ENCODE measurements at regions not wholly inside any gene's neighbourhood (a gene's known extent, or its start where the extent isn't known, plus 50 kb on each side); places are given as distances from the start of the nearest gene placed in this dataset.

GRCh38 chr11:41982975-41983374 lies 523.5 kb upstream of the LRRC4C start:
- intact Hi-C loops (cut with micrococcal nuclease) = no loop called here
- Mint-ChIP-seq H3K9me3 (peaks cover 0 to 5% (median 2%) of the 10 kb centered on the region in 7 donors), H3K27me3 (ENCODE audit: low read depth in 3 of 3) (no peaks in the 10 kb centered on the region), H3K27ac (no peak overlapping the region), H3K4me3 (no peak overlapping the region), H3K36me3 (no peaks in the 10 kb centered on the region), H3K4me1 (no peaks in the 10 kb centered on the region)
- Histone ChIP-seq H3K9ac (ENCODE audit: insufficient read depth, low read length, poor library complexity, severe bottlenecking) (no peak overlapping the region), H4K20me1 (ENCODE audit: insufficient read depth, low read length) (no peaks in the 10 kb centered on the region), H3K36me3 (replicated peaks in 1 of 2; ENCODE audit: control insufficient read depth in 1 of 2, insufficient read depth in 2 of 2, low read length in 2 of 2) (no peaks in the 10 kb centered on the region), H3K9me3 (replicated peaks in 1 of 2; ENCODE audit: control insufficient read depth in 1 of 2, insufficient read depth in 1 of 2, low read length in 2 of 2) (no peaks in the 10 kb centered on the region), H3K27me3 (ENCODE audit: control insufficient read depth in 2 of 2, insufficient read depth in 2 of 2, low read length in 2 of 2) (no peaks in the 10 kb centered on the region), H3K4me2 (replicated peaks; ENCODE audit: extremely low read depth, low read length, poor library complexity, severe bottlenecking) (no peak overlapping the region), H3K4me1 (ENCODE audit: control insufficient read depth in 1 of 2, insufficient read depth in 2 of 2, low read length in 2 of 2) (no peaks in the 10 kb centered on the region), H3K4me3 (replicated peaks in 1 of 3; ENCODE audit: low read depth in 2 of 3, low read length in 3 of 3) (no peak overlapping the region), H2AFZ (ENCODE audit: insufficient read depth, low read depth, low read length, poor library complexity, severe bottlenecking) (no peak overlapping the region), H3K27ac (ENCODE audit: low read depth in 1 of 2, low read length in 2 of 2) (no peak overlapping the region), H3K79me2 (ENCODE audit: insufficient read depth, low read length) (no peaks in the 10 kb centered on the region)
- no peak for DNase-seq
- 100% methylated on average over 1 of the region's 3 CpGs for WGBS (ENCODE audit: insufficient coverage)
- TF ChIP-seq CTCF (IDR thresholded peaks at IDR 0.05) = no peak

- TF ChIP-seq CTCF (IDR thresholded peaks at IDR 0.05) = no peak
- Histone ChIP-seq H3K4me1 (ENCODE audit: control insufficient read depth in 1 of 2, insufficient read depth in 2 of 2, low read length in 2 of 2) (no peaks in the 10 kb centered on the region), H4K20me1 (ENCODE audit: insufficient read depth, low read length) (no peaks in the 10 kb centered on the region), H3K4me3 (replicated peaks in 1 of 3; ENCODE audit: low read depth in 2 of 3, low read length in 3 of 3) (no peak overlapping the region), H3K79me2 (ENCODE audit: insufficient read depth, low read length) (no peaks in the 10 kb centered on the region), H3K9me3 (replicated peaks in 1 of 2; ENCODE audit: control insufficient read depth in 1 of 2, insufficient read depth in 1 of 2, low read length in 2 of 2) (no peaks in the 10 kb centered on the region), H3K9ac (ENCODE audit: insufficient read depth, low read length, poor library complexity, severe bottlenecking) (no peak overlapping the region), H3K27me3 (ENCODE audit: control insufficient read depth in 2 of 2, insufficient read depth in 2 of 2, low read length in 2 of 2) (no peaks in the 10 kb centered on the region), H2AFZ (ENCODE audit: insufficient read depth, low read depth, low read length, poor library complexity, severe bottlenecking) (no peak overlapping the region), H3K27ac (ENCODE audit: low read depth in 1 of 2, low read length in 2 of 2) (no peak overlapping the region), H3K36me3 (replicated peaks in 1 of 2; ENCODE audit: control insufficient read depth in 1 of 2, insufficient read depth in 2 of 2, low read length in 2 of 2) (no peaks in the 10 kb centered on the region), H3K4me2 (replicated peaks; ENCODE audit: extremely low read depth, low read length, poor library complexity, severe bottlenecking) (no peak overlapping the region)
- peaks cover 0 to 5% (median 2%) of the 10 kb centered on the region in 7 donors for H3K9me3 Mint-ChIP-seq
- H3K4me3 Mint-ChIP-seq = no peak overlapping the region
- H3K27ac Mint-ChIP-seq = no peak overlapping the region
- H3K36me3 Mint-ChIP-seq = no peaks in the 10 kb centered on the region
- H3K4me1 Mint-ChIP-seq = no peaks in the 10 kb centered on the region
- no peaks in the 10 kb centered on the region for H3K27me3 Mint-ChIP-seq (ENCODE audit: low read depth in 3 of 3)
- no peak for DNase-seq
- intact Hi-C loops (cut with micrococcal nuclease) = no loop called here
These were observed 524.0 kb upstream of the LRRC4C start for GRCh38 chr11:41983475-41983874.
